ENCODE measurements at regions not wholly inside any gene's neighbourhood (a gene's known extent, or its start where the extent isn't known, plus 50 kb on each side); places are given as distances from the start of the nearest gene placed in this dataset.
"Not testable (repeated sequence)": the region's sequence is repeated elsewhere in the genome, so short reads cannot be mapped to it uniquely, and the experiment has no call there.

DNA sequence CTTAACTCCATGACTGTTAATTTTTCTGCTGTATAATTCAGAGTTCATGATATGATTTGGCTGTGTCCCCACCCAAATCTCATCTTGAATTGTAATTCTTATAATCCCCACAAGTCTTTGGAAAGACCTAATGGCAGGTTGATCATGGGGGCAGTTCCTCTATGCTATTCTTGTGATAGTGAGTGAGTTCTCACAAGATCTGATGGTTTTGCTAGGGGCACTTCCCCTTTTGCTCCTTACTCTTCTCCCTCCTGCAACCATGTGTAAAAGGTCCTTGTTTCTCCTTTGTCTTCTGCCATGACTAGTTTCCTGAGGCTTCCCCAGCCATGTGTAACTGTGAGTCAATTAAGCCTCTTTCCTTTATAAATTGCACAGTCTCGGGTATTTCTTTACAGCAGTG, 1751.9 kb downstream of the ARAP2 start:
- ATAC-seq (replicated peaks in 6 of 8): no peak
- Histone ChIP-seq H3K4me1 (replicated peaks in 1 of 2) (no peaks in the 10 kb centered on the region), H3K27ac (no peak overlapping the region), H3K4me3 (no peak overlapping the region)
- in situ Hi-C loops (cut with MboI; ENCODE audit: low pct_unique_long_range_greater_than_20kb in 2 of 9, low sequenced_read_pairs in 9 of 9, unreplicated experiment in 9 of 9): no loop called here
- 0 to 100% (median 79%) methylated on average over 1 of the region's 1 CpG; no CpG with 5 or more reads in 6 of the 10 experiments for WGBS, 10 experiments

DNA sequence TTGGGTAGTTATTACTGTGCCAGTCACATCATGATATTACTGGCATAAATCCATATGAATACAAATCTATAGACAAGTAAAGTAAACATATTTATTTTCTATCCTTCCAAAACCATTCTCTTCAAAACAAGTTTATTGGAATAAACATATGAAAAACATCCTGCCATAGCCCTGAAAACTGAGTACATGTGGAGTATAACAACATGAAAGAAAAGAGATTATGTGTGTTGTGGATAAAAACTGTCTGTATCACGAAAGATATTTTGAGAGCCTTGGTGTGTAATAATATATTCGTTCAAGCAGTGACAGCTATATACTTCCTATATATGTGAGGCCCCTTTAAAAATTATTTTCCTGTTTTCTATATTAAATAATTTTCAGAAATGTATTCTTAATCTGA, 1742.2 kb downstream of the ARAP2 start:
- no peak overlapping the region for H3K27ac ChIP-seq
- ATAC-seq (replicated peaks in 6 of 8): no peak
- in situ Hi-C loops (cut with MboI; ENCODE audit: low pct_unique_long_range_greater_than_20kb in 2 of 9, low sequenced_read_pairs in 9 of 9, unreplicated experiment in 9 of 9): no loop called here
- 0 to 92% (median 20%) methylated on average over 1 to 2 of the region's 2 CpGs; no CpG with 5 or more reads in 3 of the 10 experiments for WGBS, 10 experiments
- H3K4me3 ChIP-seq: no peak overlapping the region
- H3K4me1 ChIP-seq (replicated peaks in 1 of 2): no peaks in the 10 kb centered on the region

DNA sequence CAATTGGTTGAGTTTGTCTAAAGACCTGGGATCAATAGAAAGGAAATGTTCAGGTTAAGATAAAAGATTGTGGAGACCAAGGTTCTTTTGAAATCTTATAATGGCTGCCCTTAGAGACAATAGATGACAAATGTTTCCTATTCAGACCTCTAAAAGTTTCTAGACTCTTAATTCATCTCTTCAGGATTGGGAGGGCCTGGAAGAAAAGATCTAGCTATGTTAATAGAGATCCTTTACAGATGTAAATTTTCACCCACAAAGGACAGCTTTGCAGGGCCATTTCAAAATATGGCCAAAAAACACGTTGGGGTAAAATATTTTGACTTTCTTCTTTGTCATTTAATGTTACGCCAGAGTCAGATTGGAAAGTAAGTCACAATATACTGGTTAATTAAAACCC, 1739.6 kb downstream of the ARAP2 start:
- H3K4me1 ChIP-seq (replicated peaks in 1 of 2); ATAC-seq (replicated peaks in 6 of 8); in situ Hi-C loops (cut with MboI; ENCODE audit: low pct_unique_long_range_greater_than_20kb in 2 of 9, low sequenced_read_pairs in 9 of 9, unreplicated experiment in 9 of 9); H3K4me3 ChIP-seq; H3K27ac ChIP-seq: not testable (repeated sequence)
- WGBS, 10 experiments: 0 to 86% (median 43%) methylated on average over 1 to 2 of the region's 2 CpGs; no CpG with 5 or more reads in 2 of the 10 experiments

DNA sequence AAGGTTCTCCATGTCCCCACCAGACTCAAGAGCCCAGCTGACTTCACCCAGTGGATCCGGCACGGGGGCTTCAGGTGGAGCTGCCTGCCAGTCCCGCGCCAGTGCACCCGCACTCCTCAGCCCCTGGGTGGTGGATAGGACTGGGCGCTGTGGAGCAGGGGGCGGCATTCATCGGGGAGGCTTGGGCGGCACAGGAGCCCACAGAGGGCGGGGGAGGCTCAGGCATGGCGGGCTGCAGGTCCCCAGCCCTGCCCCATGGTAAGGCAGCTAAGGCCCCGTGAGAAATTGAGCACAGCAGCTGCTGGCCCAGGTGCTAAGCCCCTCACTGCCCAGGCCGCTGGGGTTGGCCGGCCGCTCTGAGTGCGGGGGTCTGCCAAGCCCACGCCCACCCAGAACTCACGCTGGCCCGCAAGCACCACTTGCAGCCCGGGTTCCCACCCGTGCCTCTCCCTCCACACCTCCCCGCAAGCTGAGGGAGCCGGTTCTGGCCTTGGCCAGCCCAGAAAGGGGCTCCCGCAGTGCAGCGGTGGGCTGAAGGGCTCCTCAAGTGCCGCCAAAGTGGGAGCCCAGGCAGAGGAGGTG, 1737.7 kb downstream of the ARAP2 start:
- H3K4me1 ChIP-seq (replicated peaks in 1 of 2); H3K4me3 ChIP-seq; H3K27ac ChIP-seq; in situ Hi-C loops (cut with MboI; ENCODE audit: low pct_unique_long_range_greater_than_20kb in 2 of 9, low sequenced_read_pairs in 9 of 9, unreplicated experiment in 9 of 9); ATAC-seq (replicated peaks in 6 of 8): not testable (repeated sequence)
- 92 to 100% (median 98%) methylated on average over 1 to 9 of the region's 26 CpGs; no CpG with 5 or more reads in 7 of the 10 experiments for WGBS, 10 experiments

DNA sequence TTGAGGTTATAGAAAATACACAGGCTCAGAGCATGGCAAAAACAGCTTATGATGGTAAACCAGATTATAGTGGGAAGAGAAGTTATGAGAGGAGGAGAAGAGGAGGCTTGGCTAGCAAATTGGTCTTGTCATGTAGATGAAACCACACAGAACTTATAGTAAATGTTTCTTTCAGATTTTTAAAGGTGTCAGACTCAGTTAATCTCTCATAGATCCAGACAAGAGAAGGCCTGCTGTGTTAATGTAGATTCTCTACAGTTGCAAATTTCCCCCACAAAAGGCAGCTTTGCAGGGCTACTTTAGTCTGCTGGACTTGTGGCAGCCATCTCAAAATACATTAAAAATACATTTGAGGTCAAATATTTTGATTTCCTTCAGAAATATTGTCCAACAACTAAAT, 1731.7 kb downstream of the ARAP2 start:
- in situ Hi-C loops (cut with MboI; ENCODE audit: low pct_unique_long_range_greater_than_20kb in 2 of 9, low sequenced_read_pairs in 9 of 9, unreplicated experiment in 9 of 9): no loop called here
- Histone ChIP-seq H3K4me1 (replicated peaks in 1 of 2) (peaks cover 0 to 5% of the 10 kb centered on the region in 2 donors), H3K27ac (no peak overlapping the region), H3K4me3 (no peak overlapping the region)
- ATAC-seq (replicated peaks in 6 of 8): no peak

DNA sequence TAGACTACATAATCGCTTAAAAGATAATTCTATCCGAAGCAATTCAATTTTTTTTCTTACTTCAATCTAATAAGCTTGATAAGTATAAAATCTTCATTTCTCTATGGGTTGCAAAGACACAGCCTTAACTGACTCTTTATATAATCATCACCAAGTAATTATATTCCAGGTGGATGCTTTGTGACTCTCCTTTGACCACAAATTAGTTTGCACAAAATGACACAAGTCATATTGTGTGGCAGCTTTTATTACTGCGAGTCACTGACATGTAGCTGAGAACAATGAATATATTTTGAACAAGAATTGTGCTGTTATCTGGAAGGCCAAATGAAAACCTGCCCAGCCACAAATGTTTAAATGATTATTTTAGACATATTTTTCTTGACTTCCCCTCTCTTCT, 1727.8 kb downstream of the ARAP2 start:
- 0 to 100% (median 82%) methylated on average over 1 to 3 of the region's 3 CpGs for WGBS, 10 experiments
- in situ Hi-C loops (cut with MboI; ENCODE audit: low pct_unique_long_range_greater_than_20kb in 2 of 9, low sequenced_read_pairs in 9 of 9, unreplicated experiment in 9 of 9): no loop called here
- H3K4me1 ChIP-seq (replicated peaks in 1 of 2): peaks cover 0 to 5% of the 10 kb centered on the region in 2 donors
- H3K27ac ChIP-seq: no peak overlapping the region
- no peak overlapping the region for H3K4me3 ChIP-seq
- ATAC-seq (replicated peaks in 6 of 8): peak in 1 of 8 experiments; percentile 21

DNA sequence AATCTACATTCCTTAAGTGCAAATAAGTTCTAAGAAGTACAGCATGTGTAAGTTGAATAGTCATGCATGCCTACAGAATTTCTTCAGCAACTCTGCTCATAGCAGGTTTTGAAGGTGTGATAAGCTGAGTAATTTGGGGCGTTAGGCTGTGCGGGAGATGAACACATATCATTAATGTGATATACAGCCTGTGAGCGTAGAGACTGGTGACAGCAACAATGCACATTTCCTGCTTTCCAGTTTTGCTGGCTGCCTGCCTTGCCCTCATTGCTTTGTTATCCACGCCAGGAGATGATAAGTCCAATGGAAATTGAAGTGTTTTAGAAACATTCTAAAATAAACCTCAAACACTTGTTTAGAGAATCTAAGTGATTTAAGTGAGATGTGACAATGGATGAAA, 1709.4 kb downstream of the ARAP2 start:
- in situ Hi-C loops (cut with MboI; ENCODE audit: low pct_unique_long_range_greater_than_20kb in 2 of 9, low sequenced_read_pairs in 9 of 9, unreplicated experiment in 9 of 9): no loop called here
- Histone ChIP-seq H3K4me1 (replicated peaks in 1 of 2) (peaks cover 0 to 2% of the 10 kb centered on the region in 2 donors), H3K4me3 (no peak overlapping the region), H3K27ac (no peak overlapping the region)
- peak in 3 of 8 experiments; percentile 23 to 42 (median 30) for ATAC-seq (replicated peaks in 6 of 8)
- 0 to 100% (median 53%) methylated on average over 1 to 4 of the region's 4 CpGs; no CpG with 5 or more reads in 1 of the 10 experiments for WGBS, 10 experiments

DNA sequence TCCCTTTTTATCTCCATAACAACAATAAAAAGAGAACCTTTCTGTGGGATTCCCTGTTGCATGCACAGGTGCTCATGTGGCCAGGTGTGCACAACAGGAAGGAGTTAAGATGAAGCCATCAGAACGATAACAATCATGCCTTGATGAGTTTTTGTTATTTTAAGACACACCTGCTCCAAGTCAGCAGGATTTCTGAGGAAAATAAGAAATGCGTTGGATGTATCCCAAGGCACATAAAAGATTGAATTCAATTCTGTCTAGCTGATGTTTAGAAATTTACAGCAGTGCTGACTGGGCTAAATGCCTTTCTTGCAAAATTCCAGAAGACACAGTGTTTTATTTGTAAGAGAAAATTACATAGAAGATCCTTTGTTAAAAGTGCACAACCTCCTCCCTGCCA, 1678.2 kb downstream of the ARAP2 start:
- in situ Hi-C loops (cut with MboI; ENCODE audit: low pct_unique_long_range_greater_than_20kb in 2 of 9, low sequenced_read_pairs in 9 of 9, unreplicated experiment in 9 of 9): no loop called here
- no peak overlapping the region for H3K4me3 ChIP-seq
- no peaks in the 10 kb centered on the region for H3K4me1 ChIP-seq (replicated peaks in 1 of 2)
- H3K27ac ChIP-seq: no peak overlapping the region
- 0 to 83% (median 67%) methylated on average over 1 to 2 of the region's 2 CpGs; no CpG with 5 or more reads in 2 of the 10 experiments for WGBS, 10 experiments
- no peak for ATAC-seq (replicated peaks in 6 of 8)

DNA sequence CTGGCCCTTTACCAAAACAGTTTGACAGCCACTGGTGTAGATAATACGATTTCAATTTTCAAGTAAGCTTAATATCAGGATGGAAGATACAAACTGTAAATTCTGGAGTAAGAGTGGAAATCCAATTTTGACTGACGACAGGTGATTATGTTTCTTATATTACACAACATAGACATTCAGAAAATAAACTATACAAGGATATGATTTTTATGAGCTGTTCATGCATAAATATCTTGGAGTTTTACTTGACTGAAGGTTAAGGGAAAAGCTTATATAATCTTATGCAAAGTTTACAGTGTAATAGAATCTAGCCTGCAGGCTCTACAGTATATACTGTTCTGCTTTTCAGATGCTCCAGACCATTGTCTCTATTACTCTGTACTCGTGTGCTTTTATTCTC, 1672.3 kb downstream of the ARAP2 start:
- Histone ChIP-seq H3K4me1 (replicated peaks in 1 of 2) (no peaks in the 10 kb centered on the region), H3K4me3 (no peak overlapping the region), H3K27ac (no peak overlapping the region)
- 0 to 93% (median 63%) methylated on average over 1 to 3 of the region's 3 CpGs for WGBS, 10 experiments
- in situ Hi-C loops (cut with MboI; ENCODE audit: low pct_unique_long_range_greater_than_20kb in 2 of 9, low sequenced_read_pairs in 9 of 9, unreplicated experiment in 9 of 9): no loop called here
- no peak for ATAC-seq (replicated peaks in 6 of 8)

DNA sequence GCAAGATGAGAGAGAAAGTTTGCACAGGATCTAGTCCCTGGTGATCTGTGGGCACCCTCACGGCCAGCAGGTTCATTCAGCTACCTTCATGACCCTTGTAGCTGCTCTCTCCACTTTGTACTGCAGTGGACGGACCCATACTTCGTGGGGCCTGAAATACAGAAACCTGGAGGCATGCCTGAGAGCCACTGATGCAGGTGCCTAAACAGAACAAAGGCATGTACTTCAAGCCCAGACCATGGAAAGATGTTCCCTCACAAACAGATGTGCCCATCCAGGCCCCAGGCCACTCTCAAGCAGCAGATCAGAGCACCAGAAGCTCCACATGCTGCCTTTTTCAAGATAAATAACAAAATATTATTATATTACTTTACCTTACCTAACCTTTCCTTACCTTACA, 1629.0 kb downstream of the ARAP2 start:
- Histone ChIP-seq H3K4me3 (no peak overlapping the region), H3K27ac (no peak overlapping the region), H3K4me1 (replicated peaks in 1 of 2) (peaks cover 7 to 8% of the 10 kb centered on the region in 2 donors)
- ATAC-seq (replicated peaks in 6 of 8): no peak
- WGBS, 10 experiments: 0 to 93% (median 65%) methylated on average over 1 to 3 of the region's 3 CpGs; no CpG with 5 or more reads in 4 of the 10 experiments
- in situ Hi-C loops (cut with MboI; ENCODE audit: low pct_unique_long_range_greater_than_20kb in 2 of 9, low sequenced_read_pairs in 9 of 9, unreplicated experiment in 9 of 9): no loop called here

DNA sequence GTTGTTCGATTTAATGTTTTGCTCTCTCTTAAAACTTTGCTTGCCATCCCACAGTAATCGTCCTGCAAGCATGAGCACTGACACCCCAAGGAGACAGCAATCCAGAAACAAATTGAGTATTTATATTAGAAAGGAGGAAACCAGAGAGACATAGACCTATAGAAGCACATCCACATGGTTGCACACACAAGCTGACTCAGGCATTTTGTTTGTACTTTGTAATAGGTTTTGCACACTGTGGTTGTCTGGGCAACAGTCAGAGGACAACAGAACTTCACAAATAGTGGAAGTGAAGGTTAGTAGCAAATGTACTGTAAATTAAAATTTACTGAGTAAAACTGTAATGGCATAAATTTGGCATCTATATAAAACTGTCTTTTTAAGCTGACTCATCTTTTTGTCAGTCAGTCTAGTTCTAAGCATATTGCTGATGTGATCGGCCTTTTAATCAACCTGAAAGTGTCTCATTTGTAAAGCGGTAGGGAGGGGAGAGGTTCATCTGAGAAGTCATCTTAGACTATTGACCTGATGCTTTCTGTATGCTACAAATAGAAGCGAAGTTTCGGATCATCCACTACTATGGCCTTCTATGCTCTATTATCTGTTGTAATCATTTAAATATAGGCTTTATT, 1624.7 kb downstream of the ARAP2 start:
- peaks cover 7 to 8% of the 10 kb centered on the region in 2 donors for H3K4me1 ChIP-seq (replicated peaks in 1 of 2)
- ATAC-seq (replicated peaks in 6 of 8): peak in 7 of 8 experiments; percentile 47 to 93 (median 77)
- no peak overlapping the region for H3K4me3 ChIP-seq
- in situ Hi-C loops (cut with MboI; ENCODE audit: low pct_unique_long_range_greater_than_20kb in 2 of 9, low sequenced_read_pairs in 9 of 9, unreplicated experiment in 9 of 9): no loop called here
- no peak overlapping the region for H3K27ac ChIP-seq
- WGBS, 10 experiments: 3 to 90% (median 61%) methylated on average over 2 to 6 of the region's 6 CpGs

DNA sequence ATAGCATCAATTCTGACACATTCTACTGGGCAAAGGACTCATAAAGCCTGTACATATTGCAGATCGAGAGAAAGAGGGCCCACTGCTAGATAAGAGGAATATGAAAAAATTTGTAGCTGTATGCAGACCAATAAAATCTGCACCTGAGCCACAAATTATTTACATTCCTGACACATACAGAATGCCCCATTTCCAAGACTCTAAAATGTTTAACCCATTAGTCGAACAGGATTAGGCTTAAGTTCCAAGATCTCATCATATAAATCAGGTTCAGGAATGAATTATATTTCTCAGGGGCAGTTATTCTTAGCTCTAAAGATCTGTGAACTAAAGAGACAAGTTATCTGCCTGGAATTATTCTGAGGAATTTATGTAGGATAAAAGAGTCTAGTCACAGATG, 1615.8 kb downstream of the ARAP2 start:
- H3K27ac ChIP-seq: no peak overlapping the region
- H3K4me1 ChIP-seq (replicated peaks in 1 of 2): no peaks in the 10 kb centered on the region
- in situ Hi-C loops (cut with MboI; ENCODE audit: low pct_unique_long_range_greater_than_20kb in 2 of 9, low sequenced_read_pairs in 9 of 9, unreplicated experiment in 9 of 9): no loop called here
- 0 to 100% (median 60%) methylated on average over 1 to 2 of the region's 2 CpGs; no CpG with 5 or more reads in 1 of the 10 experiments for WGBS, 10 experiments
- ATAC-seq (replicated peaks in 6 of 8): no peak
- H3K4me3 ChIP-seq: no peak overlapping the region

DNA sequence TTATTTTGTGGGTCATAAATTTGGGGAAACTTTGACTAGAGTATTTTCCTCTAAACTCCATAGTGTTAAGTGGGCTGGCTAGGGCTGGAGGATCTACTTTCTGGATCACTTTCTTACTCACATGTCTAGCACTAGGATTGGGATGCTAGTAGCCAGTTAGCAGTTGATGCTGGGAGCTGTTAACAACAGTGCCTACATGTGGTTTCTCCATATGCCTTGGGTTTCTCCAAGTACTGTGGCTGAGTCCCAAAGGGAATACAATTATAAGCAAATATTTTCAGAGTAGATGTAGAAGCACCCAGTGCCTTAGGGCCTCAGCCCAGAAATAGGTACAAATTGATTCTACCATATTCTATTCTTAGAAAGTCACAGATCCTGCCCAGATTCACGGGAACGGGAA, 1614.9 kb downstream of the ARAP2 start:
- H3K4me3 ChIP-seq: no peak overlapping the region
- no peak overlapping the region for H3K27ac ChIP-seq
- 20 to 100% (median 90%) methylated on average over 1 to 2 of the region's 2 CpGs; no CpG with 5 or more reads in 4 of the 10 experiments for WGBS, 10 experiments
- no peaks in the 10 kb centered on the region for H3K4me1 ChIP-seq (replicated peaks in 1 of 2)
- in situ Hi-C loops (cut with MboI; ENCODE audit: low pct_unique_long_range_greater_than_20kb in 2 of 9, low sequenced_read_pairs in 9 of 9, unreplicated experiment in 9 of 9): no loop called here
- ATAC-seq (replicated peaks in 6 of 8): no peak

DNA sequence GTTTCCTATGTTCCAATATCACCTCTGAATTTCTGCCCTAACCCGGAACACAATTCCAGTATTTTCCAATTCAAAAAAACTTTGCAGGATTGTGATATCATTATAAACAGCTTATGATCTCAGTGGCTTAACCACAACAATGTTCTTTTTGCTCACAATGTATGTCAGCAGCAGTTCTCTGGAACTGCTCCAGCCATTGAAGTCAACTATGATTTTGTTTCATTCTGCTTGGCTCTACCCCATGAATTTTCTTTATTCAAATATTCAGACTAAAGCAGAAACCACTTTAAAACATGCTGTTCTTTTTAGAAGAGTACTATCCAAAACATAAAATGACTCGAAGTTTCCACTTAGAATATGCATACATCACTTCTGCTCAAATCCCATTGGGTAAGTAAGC, 1611.1 kb downstream of the ARAP2 start:
- in situ Hi-C loops (cut with MboI; ENCODE audit: low pct_unique_long_range_greater_than_20kb in 2 of 9, low sequenced_read_pairs in 9 of 9, unreplicated experiment in 9 of 9): no loop called here
- no peaks in the 10 kb centered on the region for H3K4me1 ChIP-seq (replicated peaks in 1 of 2)
- no peak overlapping the region for H3K4me3 ChIP-seq
- 0 to 100% (median 54%) methylated on average over 1 to 2 of the region's 2 CpGs; no CpG with 5 or more reads in 2 of the 10 experiments for WGBS, 10 experiments
- no peak overlapping the region for H3K27ac ChIP-seq
- peak in 2 of 8 experiments; percentile 18 to 65 for ATAC-seq (replicated peaks in 6 of 8)
